ENCODE measurements at regions not wholly inside any gene's neighbourhood (a gene's known extent, or its start where the extent isn't known, plus 50 kb on each side); places are given as distances from the start of the nearest gene placed in this dataset.

- H3K27me3 Mint-ChIP-seq (ENCODE audit: insufficient read depth): peaks cover 41% of the 10 kb centered on the region
- H3K27ac Mint-ChIP-seq: no peak overlapping the region
- no peaks in the 10 kb centered on the region for H3K9me3 ChIP-seq (ENCODE audit: control insufficient read depth, low read length)
- no peak for DNase-seq
- TF ChIP-seq CTCF (conservative IDR thresholded peaks at IDR 0.05): no peak
- H3K27ac ChIP-seq (ENCODE audit: low read depth, low read length): no peak overlapping the region
- peaks cover 2% of the 10 kb centered on the region for H3K4me1 Mint-ChIP-seq
- no peaks in the 10 kb centered on the region for H3K4me1 ChIP-seq (ENCODE audit: control insufficient read depth, insufficient read depth, low read length)
- H3K9ac ChIP-seq (ENCODE audit: extremely low read depth, low read length, poor library complexity, severe bottlenecking): no peak overlapping the region
- H3K4me3 ChIP-seq (ENCODE audit: low read length): no peak overlapping the region
- no peak overlapping the region for H3K4me3 Mint-ChIP-seq
- H3K36me3 Mint-ChIP-seq (ENCODE audit: low read depth): no peaks in the 10 kb centered on the region
- H3K36me3 ChIP-seq (ENCODE audit: control insufficient read depth, insufficient read depth, low read length): no peaks in the 10 kb centered on the region
- peaks cover 3% of the 10 kb centered on the region for H3K27me3 ChIP-seq (ENCODE audit: control insufficient read depth, insufficient read depth, low read length, poor library complexity, severe bottlenecking)
- no peaks in the 10 kb centered on the region for H3K9me3 Mint-ChIP-seq
- 83 to 86% methylated on average over 2 to 4 of the region's 5 CpGs for WGBS, 2 experiments (ENCODE audit: insufficient coverage in 1 of 2, insufficient read length in 1 of 2)
These were observed 177.4 kb downstream of the SLC28A3 start for GRCh38 chr9:84163052-84163650.

GRCh38 chr9:84166891-84167290, 173.7 kb downstream of the SLC28A3 start:
- DNase-seq: no peak
- peaks cover 39% of the 10 kb centered on the region for H3K27me3 ChIP-seq (ENCODE audit: control insufficient read depth, insufficient read depth, low read length, poor library complexity, severe bottlenecking)
- whole genome bisulfite sequencing, 2 experiments (ENCODE audit: insufficient coverage in 1 of 2, insufficient read length in 1 of 2): 82 to 84% methylated on average over 6 to 13 of the region's 13 CpGs
- Mint-ChIP-seq H3K27ac (no peak overlapping the region), H3K4me3 (no peak overlapping the region), H3K4me1 (peaks cover 9% of the 10 kb centered on the region), H3K27me3 (ENCODE audit: insufficient read depth) (peaks cover 56% of the 10 kb centered on the region), H3K9me3 (no peaks in the 10 kb centered on the region), H3K36me3 (ENCODE audit: low read depth) (no peaks in the 10 kb centered on the region)
- no peak overlapping the region for H3K27ac ChIP-seq (ENCODE audit: low read depth, low read length)
- H3K9me3 ChIP-seq (ENCODE audit: control insufficient read depth, low read length): no peaks in the 10 kb centered on the region
- no peak overlapping the region for H3K4me3 ChIP-seq (ENCODE audit: low read length)
- TF ChIP-seq CTCF (conservative IDR thresholded peaks at IDR 0.05): no peak
- H3K4me1 ChIP-seq (ENCODE audit: control insufficient read depth, insufficient read depth, low read length): peaks cover under 1% of the 10 kb centered on the region
- no peak overlapping the region for H3K9ac ChIP-seq (ENCODE audit: extremely low read depth, low read length, poor library complexity, severe bottlenecking)
- no peaks in the 10 kb centered on the region for H3K36me3 ChIP-seq (ENCODE audit: control insufficient read depth, insufficient read depth, low read length)

GRCh38 chr9:84169240-84169639, 171.3 kb downstream of the SLC28A3 start:
- no peak for DNase-seq
- Mint-ChIP-seq H3K4me1 (peaks cover 19% of the 10 kb centered on the region), H3K9me3 (no peaks in the 10 kb centered on the region), H3K4me3 (no peak overlapping the region), H3K27me3 (ENCODE audit: insufficient read depth) (peaks cover 65% of the 10 kb centered on the region), H3K27ac (no peak overlapping the region), H3K36me3 (ENCODE audit: low read depth) (no peaks in the 10 kb centered on the region)
- Histone ChIP-seq H3K27ac (ENCODE audit: low read depth, low read length) (no peak overlapping the region), H3K9ac (ENCODE audit: extremely low read depth, low read length, poor library complexity, severe bottlenecking) (no peak overlapping the region), H3K36me3 (ENCODE audit: control insufficient read depth, insufficient read depth, low read length) (no peaks in the 10 kb centered on the region), H3K27me3 (ENCODE audit: control insufficient read depth, insufficient read depth, low read length, poor library complexity, severe bottlenecking) (peaks cover 49% of the 10 kb centered on the region), H3K4me3 (ENCODE audit: low read length) (no peak overlapping the region), H3K4me1 (ENCODE audit: control insufficient read depth, insufficient read depth, low read length) (peaks cover 3% of the 10 kb centered on the region), H3K9me3 (ENCODE audit: control insufficient read depth, low read length) (no peaks in the 10 kb centered on the region)
- no peak for TF ChIP-seq CTCF (conservative IDR thresholded peaks at IDR 0.05)

All from endodermal cell (in vitro differentiated cells).